Pancreas (tissue), 10 donors: ENCODE measurements at regions not wholly inside any gene's neighbourhood (a gene's known extent, or its start where the extent isn't known, plus 50 kb on each side); places are given as distances from the start of the nearest gene placed in this dataset.
"Not testable (repeated sequence)": the region's sequence is repeated elsewhere in the genome, so short reads cannot be mapped to it uniquely, and the experiment has no call there.

Source experiments
- ATAC-seq, 4 donors: fragments of 200-7000 bp; cut with Tn5 transposase; one replicate each; pipeline versions ENCODE4 v1.8.0 to v1.9.1; 2020; ENCODE audit warnings: mild to moderate bottlenecking in 4 of 4, moderate library complexity in 4 of 4
- DNase-seq, 6 donors: peaks; one replicate each; pipeline ENCODE4 v3.0.0-alpha.2; 2020
- FAIRE-seq: peaks from 2 replicates; lab custom pipeline; 2012; peaks lifted over from hg19 to GRCh38; lab: Jason Lieb, UNC
- H3K27ac ChIP-seq, 4 donors: fragments of 200-600 bp; sonication (generic); 1 replicate in 3 of 4; 2 replicates in 1 of 4; pipeline versions ENCODE4 v1.5.0 to v1.8.0; 2020
- H3K27me3 ChIP-seq, 4 donors: fragments of 200-600 bp; one replicate each; pipeline ENCODE4 v1.8.0; 2021
- H3K36me3 ChIP-seq, 3 donors: fragments of 200-600 bp; sonication (generic) in 1 of 3; one replicate each; pipeline versions ENCODE4 v1.5.0 to v1.8.0; 2020 to 2021
- H3K4me1 ChIP-seq, 3 donors: fragments of 200-600 bp; one replicate each; pipeline ENCODE4 v1.8.0; 2021
- H3K4me3 ChIP-seq, 4 donors: fragments of 200-600 bp; sonication (generic) in 2 of 4; one replicate each; pipeline versions ENCODE4 v1.5.0 to v1.8.0; 2020 to 2021
- H3K9me3 ChIP-seq, 4 donors: fragments of 200-600 bp; one replicate each; pipeline ENCODE4 v1.8.0; 2021
- CTCF ChIP-seq, 4 donors: fragments of 200-600 bp; sonication (generic) in 3 of 4; IDR thresholded peaks; one replicate each; pipeline versions ENCODE4 v1.5.0 to v1.8.0; 2021; ENCODE audit warnings: antibody characterized with exemption in 4 of 4
- WGBS, 2 donors: extraction: QIAGEN DNeasy Blood & Tissue Kit; methylation state at CpG; one replicate each; pipeline ENCODE4 v1.1.7; 2013; 5-methylcytosine and 5-hydroxymethylcytosine counted together
- intact Hi-C, 3 donors: fragments of 100-400 bp; cut with DNase I; formaldehyde crosslinking; loops; one replicate each; pipeline versions ENCODE4 v1.11.1 to v1.14.2; 2022
- donor health status: healthy with polysubstance abuse.
- donor health status: DM: no; HTN: no; CAD: no; lungs with moderate emphysema.
- donor health status: DM: no; HTN: no; CAD: no.
- donor health status: control.
- donor health status: control.
- donor health status: Bipolar disorder and iron deficiency.
- donor health status: DM: yes; HTN: yes; CAD: no.
- donor health status: DM: no; HTN: no; CAD: no.
- donor health status: DM: no; HTN: no; CAD: no.
- donor health status: DM: yes; HTN: yes; CAD: no.

GRCh38 chr1:181216591-181216994, 128.1 kb downstream of the IER5 start:
- no peaks in the 10 kb centered on the region for H3K9me3 ChIP-seq
- TF ChIP-seq CTCF (IDR thresholded peaks at IDR 0.05) = no peak
- intact Hi-C loops = no loop called here
- H3K27ac ChIP-seq = no peak overlapping the region
- 57 to 60% methylated on average over 3 of the region's 3 CpGs for WGBS, 2 donors
- H3K36me3 ChIP-seq = no peaks in the 10 kb centered on the region
- ATAC-seq (no peak), DNase-seq (no peak), FAIRE-seq (no peak)
- no peaks in the 10 kb centered on the region for H3K27me3 ChIP-seq
- no peak overlapping the region for H3K4me3 ChIP-seq
- no peaks in the 10 kb centered on the region for H3K4me1 ChIP-seq

GRCh38 chr1:181219938-181220337, 131.4 kb downstream of the IER5 start:
- Histone ChIP-seq H3K4me3 (no peak overlapping the region), H3K4me1 (no peaks in the 10 kb centered on the region), H3K9me3 (no peaks in the 10 kb centered on the region), H3K27me3 (no peaks in the 10 kb centered on the region), H3K27ac (no peak overlapping the region), H3K36me3 (no peaks in the 10 kb centered on the region)
- 81 to 88% methylated on average over 4 of the region's 4 CpGs for WGBS, 2 donors
- intact Hi-C loops = no loop called here
- no peak for DNase-seq
- no peak for FAIRE-seq
- no peak for ATAC-seq
- no peak for TF ChIP-seq CTCF (IDR thresholded peaks at IDR 0.05)

GRCh38 chr1:181221078-181221477, 132.6 kb downstream of the IER5 start:
- no peak for TF ChIP-seq CTCF (IDR thresholded peaks at IDR 0.05)
- H3K4me3 ChIP-seq = no peak overlapping the region
- DNase-seq = peak in 1 of 6 donors; percentile 20
- intact Hi-C loops = no loop called here
- H3K4me1 ChIP-seq = no peaks in the 10 kb centered on the region
- H3K27me3 ChIP-seq = no peaks in the 10 kb centered on the region
- H3K36me3 ChIP-seq = no peaks in the 10 kb centered on the region
- WGBS, 2 donors = 37 to 40% methylated on average over 5 of the region's 5 CpGs
- no peak overlapping the region for H3K27ac ChIP-seq
- no peaks in the 10 kb centered on the region for H3K9me3 ChIP-seq
- ATAC-seq = peak in 2 of 4 donors; percentile 67 to 80
- no peak for FAIRE-seq

GRCh38 chr1:181222972-181223505, 134.5 kb downstream of the IER5 start:
- intact Hi-C loops = no loop called here
- H3K4me3 ChIP-seq = no peak overlapping the region
- DNase-seq (no peak), FAIRE-seq (no peak), ATAC-seq (no peak)
- no peaks in the 10 kb centered on the region for H3K4me1 ChIP-seq
- no peaks in the 10 kb centered on the region for H3K27me3 ChIP-seq
- H3K36me3 ChIP-seq = no peaks in the 10 kb centered on the region
- H3K27ac ChIP-seq = no peak overlapping the region
- 70 to 71% methylated on average over 7 of the region's 7 CpGs for WGBS, 2 donors
- no peaks in the 10 kb centered on the region for H3K9me3 ChIP-seq
- TF ChIP-seq CTCF (IDR thresholded peaks at IDR 0.05) = no peak

GRCh38 chr1:181226728-181227127, 138.2 kb downstream of the IER5 start:
- H3K4me1 ChIP-seq, H3K9me3 ChIP-seq, DNase-seq, H3K4me3 ChIP-seq, FAIRE-seq, H3K27me3 ChIP-seq, H3K27ac ChIP-seq, intact Hi-C loops, ATAC-seq, H3K36me3 ChIP-seq: not testable (repeated sequence)
- WGBS, 2 donors = 74 to 85% methylated on average over 3 of the region's 4 CpGs
